ENCODE measurements at regions not wholly inside any gene's neighbourhood (a gene's known extent, or its start where the extent isn't known, plus 50 kb on each side); places are given as distances from the start of the nearest gene placed in this dataset.
A peak's percentile ranks its signal among the peaks of the same experiment; 100 is the strongest.

- no peak for TF ChIP-seq CTCF (IDR thresholded peaks at IDR 0.05)
- no peak for TF ChIP-seq GABPA (IDR thresholded peaks at IDR 0.05; ENCODE audit: low read depth)
- TF ChIP-seq EZH2phosphoT487 (IDR thresholded peaks at IDR 0.05; ENCODE audit: borderline replicate concordance, low read depth) = no peak
- peak; percentile 80; the same call in 1 of the 2 replicates for TF ChIP-seq FOXM1 (IDR thresholded peaks at IDR 0.05; ENCODE audit: low read depth)
- TF ChIP-seq, protein P1, sequence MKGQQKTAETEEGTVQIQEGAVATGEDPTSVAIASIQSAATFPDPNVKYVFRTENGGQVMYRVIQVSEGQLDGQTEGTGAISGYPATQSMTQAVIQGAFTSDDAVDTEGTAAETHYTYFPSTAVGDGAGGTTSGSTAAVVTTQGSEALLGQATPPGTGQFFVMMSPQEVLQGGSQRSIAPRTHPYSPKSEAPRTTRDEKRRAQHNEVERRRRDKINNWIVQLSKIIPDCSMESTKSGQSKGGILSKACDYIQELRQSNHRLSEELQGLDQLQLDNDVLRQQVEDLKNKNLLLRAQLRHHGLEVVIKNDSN (IDR thresholded peaks at IDR 0.05; ENCODE audit: borderline replicate concordance, low read depth) = peak; percentile 67
- no peak for TF ChIP-seq RAD21 (IDR thresholded peaks at IDR 0.05; ENCODE audit: low read length)
- TF ChIP-seq JUND (IDR thresholded peaks at IDR 0.05) = peak; percentile 23; the same call in 1 of the 2 replicates
- TF ChIP-seq SMC3 (IDR thresholded peaks at IDR 0.05; ENCODE audit: low read depth, low read length) = no peak
Observed at GRCh38 chr12:46456356-46457334, 84.1 kb upstream of the SLC38A2 start (continued).

- Histone ChIP-seq H3K79me2 (ENCODE audit: insufficient read depth) (no peaks in the 10 kb centered on the region), H3K9me2 (no peaks in the 10 kb centered on the region), H3K9me3 (no peaks in the 10 kb centered on the region), H3K27me3 (ENCODE audit: insufficient read depth) (no peaks in the 10 kb centered on the region), H3K4me2 (peak overlapping the region; percentile 22; the same call in 1 of the 2 replicates), H2AFZ (ENCODE audit: low read depth) (no peak overlapping the region), H3K4me1 (ENCODE audit: control insufficient read depth in 1 of 2, insufficient read depth in 2 of 2, low read depth in 1 of 2, low read length in 1 of 2) (peaks cover 2 to 22% of the 10 kb centered on the region in 2 experiments), H3K9ac (no peak overlapping the region), H4K20me1 (ENCODE audit: insufficient read depth) (no peaks in the 10 kb centered on the region), H3F3A (replicated peaks; ENCODE audit: insufficient read depth) (peaks cover 26% of the 10 kb centered on the region), H3K27ac (ENCODE audit: low read depth in 2 of 2, low read length in 1 of 2) (peak overlapping the region; percentile 48 to 50; a peak in 3 of 4 replicates), H3K36me3 (replicated peaks in 1 of 2; ENCODE audit: control insufficient read depth in 1 of 2, insufficient read depth in 2 of 2, low read length in 1 of 2) (no peaks in the 10 kb centered on the region), H3K4me3 (ENCODE audit: low read depth in 2 of 2, low read length in 1 of 2) (0 out of 4 replicates have a peak overlapping the region, but pooled peaks of 1 of the 2 experiments have one; percentile 11)
- DNase-seq = no peak
- CTCF ChIA-PET = no interaction called here
- 29% methylated on average over 1 of the region's 1 CpG for WGBS (ENCODE audit: low lambda C conversion rate)
- POLR2A ChIA-PET = no interaction called here
- TF ChIP-seq PBX3 (IDR thresholded peaks at IDR 0.05) (peak; percentile 44; the same call in 1 of the 2 replicates), EP300 (IDR thresholded peaks at IDR 0.05; ENCODE audit: borderline replicate concordance in 1 of 2, low read depth in 1 of 2, low read length in 1 of 2) (no peak), SIN3A (IDR thresholded peaks at IDR 0.05; ENCODE audit: borderline replicate concordance, low read depth, low read length) (no peak), ZBTB33 (IDR thresholded peaks at IDR 0.05; ENCODE audit: borderline replicate concordance, low read depth) (no peak), REST (IDR thresholded peaks at IDR 0.05; ENCODE audit: low read depth, low read length) (no peak), FOXJ3 (CRISPR knock-in tag; IDR thresholded peaks at IDR 0.05) (no peak), TEAD4 (IDR thresholded peaks at IDR 0.05; ENCODE audit: borderline replicate concordance, insufficient read depth) (no peak), FOSL2 (IDR thresholded peaks at IDR 0.05; ENCODE audit: borderline replicate concordance, low read depth) (peak; percentile 34; the same call in 1 of the 2 replicates), SMC3 (IDR thresholded peaks at IDR 0.05; ENCODE audit: low read depth, low read length) (no peak)
- TF ChIP-seq, protein P1 (IDR thresholded peaks at IDR 0.05; ENCODE audit: borderline replicate concordance, low read depth) = no peak
Observed at GRCh38 chr12:46455648-46456352, 83.2 kb upstream of the SLC38A2 start.
